Hematopoietic multipotent progenitor cell treated with erythropoietin and hydrocortisone succinate and interleukin-3 and kit ligand, for 4 days (in vitro differentiated cells): ENCODE measurements at regions not wholly inside any gene's neighbourhood (a gene's known extent, or its start where the extent isn't known, plus 50 kb on each side); places are given as distances from the start of the nearest gene placed in this dataset.
A peak's percentile ranks its signal among the peaks of the same experiment; 100 is the strongest.

ENCODE experiments used
- DNase-seq: peaks from one replicate; pipeline ENCODE4 v3.0.0-alpha.2; 2015

- DNase-seq = no peak
Measured at GRCh38 chr1:239209591-239209990, 176.8 kb upstream of the CHRM3 start.

GRCh38 chr1:239204401-239204800 lies 182.0 kb upstream of the CHRM3 start:
- DNase-seq = no peak

- DNase-seq = no peak
Measured at GRCh38 chr1:239197871-239198270, 188.5 kb upstream of the CHRM3 start.

GRCh38 chr1:239189998-239190512 lies 196.3 kb upstream of the CHRM3 start:
- DNase-seq = no peak

- DNase-seq = no peak
Measured at GRCh38 chr1:239186487-239186886, 199.9 kb upstream of the CHRM3 start.

GRCh38 chr1:239185245-239185619 lies 201.1 kb upstream of the CHRM3 start:
- no peak for DNase-seq

- no peak for DNase-seq
Measured at GRCh38 chr1:239184561-239185244, 201.7 kb upstream of the CHRM3 start.

GRCh38 chr1:239178961-239179360 lies 207.4 kb upstream of the CHRM3 start:
- no peak for DNase-seq

GRCh38 chr1:239174880-239175279 lies 211.5 kb upstream of the CHRM3 start:
- DNase-seq = no peak

GRCh38 chr1:239170828-239171227 lies 215.5 kb upstream of the CHRM3 start:
- no peak for DNase-seq

- DNase-seq = no peak
Measured at GRCh38 chr1:239169276-239169675, 217.1 kb upstream of the CHRM3 start.

- no peak for DNase-seq
Measured at GRCh38 chr1:239164451-239165180, 221.8 kb upstream of the CHRM3 start.

- DNase-seq = no peak
Measured at GRCh38 chr1:239155466-239156091, 230.8 kb upstream of the CHRM3 start.

GRCh38 chr1:239151937-239152336 lies 234.4 kb upstream of the CHRM3 start:
- DNase-seq = no peak

- no peak for DNase-seq
Measured at GRCh38 chr1:239140968-239141367, 245.4 kb upstream of the CHRM3 start.

- DNase-seq = no peak
Measured at GRCh38 chr1:239139801-239140200, 246.6 kb upstream of the CHRM3 start.

GRCh38 chr1:239128541-239128940 lies 257.8 kb upstream of the CHRM3 start:
- no peak for DNase-seq

GRCh38 chr1:239126884-239127283 lies 259.5 kb upstream of the CHRM3 start:
- DNase-seq = no peak

GRCh38 chr1:239125893-239126292 lies 260.5 kb upstream of the CHRM3 start:
- DNase-seq = no peak

- no peak for DNase-seq
Measured at GRCh38 chr1:239125027-239125426, 261.3 kb upstream of the CHRM3 start.

- DNase-seq = peak; percentile 10
Measured at GRCh38 chr1:239123260-239123659, 263.1 kb upstream of the CHRM3 start.

GRCh38 chr1:239112101-239112935 lies 274.1 kb upstream of the CHRM3 start:
- DNase-seq = no peak

- DNase-seq = no peak
Measured at GRCh38 chr1:239107676-239108075, 278.7 kb upstream of the CHRM3 start.
